Neural progenitor cell (in vitro differentiated cells): ENCODE measurements at regions not wholly inside any gene's neighbourhood (a gene's known extent, or its start where the extent isn't known, plus 50 kb on each side); places are given as distances from the start of the nearest gene placed in this dataset.

Source experiments
- EZH2 ChIP-seq: fragments of 200-600 bp; sonication (generic); IDR thresholded peaks from 2 replicates; pipeline ENCODE4 v1.6.1; 2017; ENCODE audit warnings: antibody characterized with exemption, mild to moderate bottlenecking, moderate library complexity
- EZH2phosphoT487 ChIP-seq: fragments of 200-600 bp; sonication (generic); IDR thresholded peaks from 2 replicates; pipeline ENCODE4 v1.6.1; 2017; ENCODE audit warnings: antibody characterized with exemption
- TF ChIP-seq, protein P1 (sequence below): fragments of 200-600 bp; sonication (generic); IDR thresholded peaks from 2 replicates; pipeline ENCODE4 v1.5.1; 2017; ENCODE audit warnings: antibody characterized with exemption, mild to moderate bottlenecking

DNA sequence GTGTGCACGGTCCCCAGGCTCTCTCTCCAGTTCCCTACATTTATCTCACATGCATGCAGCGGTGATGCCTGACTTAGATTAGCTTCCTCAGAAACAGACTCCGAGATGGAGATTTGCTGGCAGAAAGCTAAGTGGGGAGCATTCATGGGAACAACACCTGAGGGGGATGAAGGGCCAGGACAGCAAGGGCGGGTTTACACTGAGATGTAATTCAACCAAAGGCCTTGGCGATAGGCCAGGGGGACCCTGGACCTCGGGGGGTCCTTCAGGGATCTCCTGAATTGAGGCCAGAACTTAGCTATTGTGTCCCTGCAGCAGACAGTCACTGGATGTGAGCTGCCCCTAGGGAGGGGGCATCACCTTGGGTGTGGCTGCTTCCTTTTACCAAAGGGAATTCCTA lies 246.1 kb upstream of the CSF3R start:
- TF ChIP-seq EZH2: no peak
- TF ChIP-seq, protein P1, sequence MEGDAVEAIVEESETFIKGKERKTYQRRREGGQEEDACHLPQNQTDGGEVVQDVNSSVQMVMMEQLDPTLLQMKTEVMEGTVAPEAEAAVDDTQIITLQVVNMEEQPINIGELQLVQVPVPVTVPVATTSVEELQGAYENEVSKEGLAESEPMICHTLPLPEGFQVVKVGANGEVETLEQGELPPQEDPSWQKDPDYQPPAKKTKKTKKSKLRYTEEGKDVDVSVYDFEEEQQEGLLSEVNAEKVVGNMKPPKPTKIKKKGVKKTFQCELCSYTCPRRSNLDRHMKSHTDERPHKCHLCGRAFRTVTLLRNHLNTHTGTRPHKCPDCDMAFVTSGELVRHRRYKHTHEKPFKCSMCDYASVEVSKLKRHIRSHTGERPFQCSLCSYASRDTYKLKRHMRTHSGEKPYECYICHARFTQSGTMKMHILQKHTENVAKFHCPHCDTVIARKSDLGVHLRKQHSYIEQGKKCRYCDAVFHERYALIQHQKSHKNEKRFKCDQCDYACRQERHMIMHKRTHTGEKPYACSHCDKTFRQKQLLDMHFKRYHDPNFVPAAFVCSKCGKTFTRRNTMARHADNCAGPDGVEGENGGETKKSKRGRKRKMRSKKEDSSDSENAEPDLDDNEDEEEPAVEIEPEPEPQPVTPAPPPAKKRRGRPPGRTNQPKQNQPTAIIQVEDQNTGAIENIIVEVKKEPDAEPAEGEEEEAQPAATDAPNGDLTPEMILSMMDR: no peak
- TF ChIP-seq EZH2phosphoT487: no peak
